IMR-90 (cell line): ENCODE measurements at regions not wholly inside any gene's neighbourhood (a gene's known extent, or its start where the extent isn't known, plus 50 kb on each side); places are given as distances from the start of the nearest gene placed in this dataset.

ENCODE experiments used
- ATAC-seq: fragments of 200-7000 bp; cut with Tn5 transposase; 2 replicates; pipeline ENCODE4 v1.9.1; 2020; ENCODE audit warnings: low read depth, mild to moderate bottlenecking, moderate library complexity
- BruUV-seq: library from RNA; stranded (reverse); fragments of 400-500 nt; replicated peaks from 2 replicates; lab custom pipeline; 2021; lab: Mats Ljungman, UMichigan
- CTCF ChIA-PET: fragments of 300-600 bp; formaldehyde crosslinking; extraction: SDS; loops from one replicate; lab custom pipeline; 2021; ENCODE audit warnings: antibody characterized with exemption; lab: Yijun Ruan, JAX
- POLR2A ChIA-PET: fragments of 300-600 bp; sonication (Branson Sonifier 250); formaldehyde crosslinking; loops from one replicate; lab custom pipeline; 2022; ENCODE audit warnings: antibody characterized with exemption; ENCODE audit not compliant: unreplicated experiment; lab: Charles Lee
- DNase-seq: peaks from one replicate; pipeline ENCODE4 v3.0.0; 2013
- H2AFZ ChIP-seq: replicated peaks from 2 replicates; pipeline ENCODE3; 2013; ENCODE audit warnings: low read length, mild to moderate bottlenecking; ENCODE audit not compliant: poor library complexity
- H2AK5ac ChIP-seq: 2 replicates; pipeline ENCODE4 v1.6.1; 2013; ENCODE audit warnings: low read depth, low read length, inconsistent platforms
- H2AK9ac ChIP-seq: replicated peaks from 2 replicates; pipeline ENCODE3; 2013; ENCODE audit warnings: mild to moderate bottlenecking, low read depth, low read length, moderate library complexity; ENCODE audit not compliant: poor library complexity
- H2BK120ac ChIP-seq: 2 replicates; pipeline ENCODE4 v1.6.1; 2013; ENCODE audit warnings: low read depth, low read length, inconsistent platforms
- H2BK15ac ChIP-seq: 3 replicates; pipeline ENCODE4 v1.6.1; 2013; ENCODE audit warnings: low read depth, low read length, inconsistent platforms
- H2BK20ac ChIP-seq: 2 replicates; pipeline ENCODE4 v1.6.1; 2013; ENCODE audit warnings: low read depth, mild to moderate bottlenecking, inconsistent platforms, low read length, moderate library complexity
- H2BK5ac ChIP-seq: 2 replicates; pipeline ENCODE4 v1.6.1; 2013; ENCODE audit warnings: mild to moderate bottlenecking, low read depth, low read length, inconsistent platforms; ENCODE audit not compliant: poor library complexity, severe bottlenecking
- H3K14ac ChIP-seq: replicated peaks from 2 replicates; pipeline ENCODE4 v1.6.1; 2013; ENCODE audit warnings: low read depth, low read length, inconsistent platforms
- H3K18ac ChIP-seq: 2 replicates; pipeline ENCODE4 v1.6.1; 2013; ENCODE audit warnings: low read depth, low read length, control low read depth
- H3K23ac ChIP-seq: 2 replicates; pipeline ENCODE4 v1.6.1; 2013; ENCODE audit warnings: low read depth, low read length, inconsistent platforms
- H3K27ac ChIP-seq: 2 replicates; pipeline ENCODE4 v1.5.1; 2013; ENCODE audit warnings: mild to moderate bottlenecking, control low read depth, low read length; ENCODE audit not compliant: insufficient read depth
- H3K27me3 ChIP-seq: 2 replicates; pipeline ENCODE4 v1.6.1; 2013; ENCODE audit warnings: low read length; ENCODE audit not compliant: control insufficient read depth, insufficient read depth
- H3K36me3 ChIP-seq: 2 replicates; pipeline ENCODE4 v1.6.1; 2013; ENCODE audit warnings: low read length, mixed read lengths; ENCODE audit not compliant: control insufficient read depth, insufficient read depth
- H3K4ac ChIP-seq: 2 replicates; pipeline ENCODE4 v1.6.1; 2013; ENCODE audit warnings: low read depth, low read length, inconsistent platforms
- H3K4me1 ChIP-seq: 2 replicates; pipeline ENCODE4 v1.6.1; 2013; ENCODE audit warnings: low read length, mixed read lengths; ENCODE audit not compliant: control insufficient read depth, insufficient read depth
- H3K4me2 ChIP-seq: 2 replicates; pipeline ENCODE4 v1.6.1; 2013; ENCODE audit warnings: low read depth, mild to moderate bottlenecking, control low read depth, low read length, moderate library complexity
- H3K4me3 ChIP-seq: 2 replicates; pipeline ENCODE4 v1.5.1; 2013; ENCODE audit warnings: low read depth, mild to moderate bottlenecking, control low read depth, low read length, moderate library complexity; ENCODE audit not compliant: insufficient read depth
- H3K56ac ChIP-seq: 2 replicates; pipeline ENCODE4 v1.6.1; 2013; ENCODE audit warnings: low read length, inconsistent platforms; ENCODE audit not compliant: insufficient read depth; ENCODE audit errors: extremely low read depth
- H3K79me1 ChIP-seq, 2 experiments: 2 replicates each; pipeline ENCODE4 v1.6.1; 2013; ENCODE audit warnings: low read length in 2 of 2, inconsistent platforms in 1 of 2, low read depth in 1 of 2
- H3K9ac ChIP-seq: 2 replicates; pipeline ENCODE4 v1.6.1; 2013; ENCODE audit warnings: low read depth, low read length, control low read depth
- H3K9me1 ChIP-seq: 2 replicates; pipeline ENCODE4 v1.6.1; 2013; ENCODE audit warnings: low read length, inconsistent platforms; ENCODE audit not compliant: insufficient read depth
- H3K9me3 ChIP-seq: 2 replicates; pipeline ENCODE4 v1.6.1; 2013; ENCODE audit warnings: low read length; ENCODE audit not compliant: control insufficient read depth, insufficient read depth
- H4K20me1 ChIP-seq: 2 replicates; pipeline ENCODE4 v1.6.1; 2013; ENCODE audit warnings: low read length, inconsistent platforms; ENCODE audit not compliant: insufficient read depth
- H4K5ac ChIP-seq: 2 replicates; pipeline ENCODE4 v1.6.1; 2013; ENCODE audit warnings: mild to moderate bottlenecking, low read depth, low read length, control low read depth
- H4K8ac ChIP-seq, 2 experiments: 2 replicates each; pipeline ENCODE4 v1.6.1; 2013; ENCODE audit warnings: low read depth in 2 of 2, low read length in 2 of 2, control low read depth in 1 of 2, inconsistent platforms in 1 of 2
- H4K91ac ChIP-seq: 2 replicates; pipeline ENCODE4 v1.6.1; 2013; ENCODE audit warnings: low read depth, low read length, inconsistent platforms; ENCODE audit not compliant: insufficient read depth
- BHLHE40 ChIP-seq: fragments of 150-350 bp; IDR thresholded peaks from 2 replicates; pipeline ENCODE4 v1.6.1; 2016; ENCODE audit warnings: mild to moderate bottlenecking, low read depth, low read length
- CEBPB ChIP-seq: IDR thresholded peaks from 2 replicates; pipeline ENCODE4 v1.6.1; 2012; ENCODE audit warnings: low read depth, low read length, improper control_type of control experiment
- CHD1 ChIP-seq: IDR thresholded peaks from 2 replicates; pipeline ENCODE4 v1.6.1; 2012; ENCODE audit warnings: low read depth, low read length, improper control_type of control experiment
- CTCF ChIP-seq: conservative IDR thresholded peaks from 2 replicates; pipeline ENCODE4 v1.5.1; 2012; ENCODE audit warnings: mild to moderate bottlenecking, low read depth, low read length, improper control_type of control experiment
- ELK1 ChIP-seq: fragments of 150-350 bp; IDR thresholded peaks from 2 replicates; pipeline ENCODE4 v1.6.1; 2016; ENCODE audit warnings: low read depth, mild to moderate bottlenecking, low read length, moderate library complexity, borderline replicate concordance
- FOS ChIP-seq: fragments of 150-350 bp; IDR thresholded peaks from 2 replicates; pipeline ENCODE4 v1.6.1; 2016; ENCODE audit warnings: low read depth, low read length
- MAFK ChIP-seq: IDR thresholded peaks from 2 replicates; pipeline ENCODE4 v1.6.1; 2012; ENCODE audit warnings: low read depth, low read length, improper control_type of control experiment
- MAZ ChIP-seq: IDR thresholded peaks from 2 replicates; pipeline ENCODE4 v1.6.1; 2012; ENCODE audit warnings: low read depth, mild to moderate bottlenecking, low read length, improper control_type of control experiment, moderate library complexity, borderline replicate concordance
- MXI1 ChIP-seq: IDR thresholded peaks from 2 replicates; pipeline ENCODE4 v1.6.1; 2012; ENCODE audit warnings: low read depth, mild to moderate bottlenecking, low read length, moderate library complexity, borderline replicate concordance
- NFE2L2 ChIP-seq: fragments of 150-350 bp; IDR thresholded peaks from 2 replicates; pipeline ENCODE4 v1.6.1; 2016; ENCODE audit warnings: low read depth, mild to moderate bottlenecking, low read length
- POLR2A ChIP-seq: IDR thresholded peaks from 2 replicates; pipeline ENCODE4 v1.6.1; 2012; ENCODE audit warnings: mild to moderate bottlenecking, low read depth, low read length
- RAD21 ChIP-seq: IDR thresholded peaks from 2 replicates; pipeline ENCODE4 v1.6.1; 2012; ENCODE audit warnings: low read length, improper control_type of control experiment
- RCOR1 ChIP-seq: IDR thresholded peaks from 2 replicates; pipeline ENCODE4 v1.6.1; 2012; ENCODE audit warnings: mild to moderate bottlenecking, low read length, improper control_type of control experiment; ENCODE audit not compliant: insufficient replicate concordance
- RFX5 ChIP-seq: IDR thresholded peaks from 2 replicates; pipeline ENCODE4 v1.8.0; 2012; ENCODE audit warnings: low read depth, mild to moderate bottlenecking, low read length, moderate library complexity
- SMC3 ChIP-seq: fragments of 150-350 bp; IDR thresholded peaks from 2 replicates; pipeline ENCODE4 v1.6.1; 2016; ENCODE audit warnings: low read depth, mild to moderate bottlenecking, antibody characterized with exemption, low read length, moderate library complexity
- WGBS, 2 experiments: methylation state at CpG; one replicate each; pipeline versions ENCODE4 v1.1.5 to v1.1.7; 2013; ENCODE audit warnings: missing lambda C conversion rate in 2 of 2; ENCODE audit not compliant: insufficient read length in 1 of 2; ENCODE audit errors: extremely low coverage in 2 of 2; 5-methylcytosine and 5-hydroxymethylcytosine counted together
- dilution Hi-C: fragments of 300-500 bp; cut with HindIII; formaldehyde crosslinking; loops from one replicate; pipeline ENCODE4 v1.14.3; 2018; ENCODE audit warnings: low sequenced_read_pairs; ENCODE audit not compliant: unreplicated experiment
- in situ Hi-C: fragments of 300-500 bp; cut with MboI; formaldehyde crosslinking; loops from 3 replicates; pipeline ENCODE4 v1.14.3; 2019; ENCODE audit warnings: low sequenced_read_pairs, inconsistent platforms, mixed read lengths
- intact Hi-C: fragments of 100-400 bp; cut with micrococcal nuclease; formaldehyde crosslinking; loops from 2 replicates; pipeline ENCODE4 v1.10.0; 2022
- TF ChIP-seq, protein P1 (sequence below): fragments of 150-350 bp; IDR thresholded peaks from 2 replicates; pipeline ENCODE4 v1.6.1; 2017; ENCODE audit warnings: mild to moderate bottlenecking, antibody characterized with exemption, low read length, low read depth

DNA sequence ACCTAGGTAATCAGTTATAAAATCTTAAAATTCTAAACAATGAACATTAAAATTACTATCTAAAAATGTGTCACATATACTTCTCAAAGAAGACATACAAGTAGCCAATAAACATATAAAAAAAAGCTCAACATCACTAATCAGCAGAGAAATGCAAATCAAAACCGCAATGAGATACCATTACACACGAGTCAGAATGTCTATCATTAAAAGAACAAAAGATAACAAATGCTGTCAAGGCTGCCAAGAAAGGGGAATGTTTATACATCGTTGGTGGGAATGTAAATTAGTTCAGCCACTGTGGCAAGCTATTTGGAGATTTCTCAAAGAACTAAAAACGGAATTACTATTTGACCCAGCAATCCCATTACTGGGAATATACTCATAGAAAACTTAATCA is 310.3 kb upstream of the EDNRB start:
- ChIA-PET POLR2A (no interaction called here), CTCF (interaction anchor here (1.3 kb wide), 1 partner anchor 12 kb away, joined by 3 read pairs; no protein-coding TSS in a partner anchor)
- no TSS peak for BruUV-seq
- no peak overlapping the region for H3K23ac ChIP-seq
- no peak overlapping the region for H2AK5ac ChIP-seq
- no peak overlapping the region for H2AFZ ChIP-seq
- no peaks in the 10 kb centered on the region for H3K4me1 ChIP-seq
- no peak overlapping the region for H3K4ac ChIP-seq
- ATAC-seq (no peak), DNase-seq (no peak)
- dilution Hi-C loops (no loop called here), intact Hi-C loops (no loop called here), in situ Hi-C loops (no loop called here)
- no peaks in the 10 kb centered on the region for H3K9me1 ChIP-seq
- no peak overlapping the region for H3K27ac ChIP-seq
- H3K14ac ChIP-seq = no peak overlapping the region
- H2BK15ac ChIP-seq = no peak overlapping the region
- no peaks in the 10 kb centered on the region for H3K79me1 ChIP-seq
- no peak overlapping the region for H3K4me3 ChIP-seq
- H2BK120ac ChIP-seq = no peak overlapping the region
- H4K8ac ChIP-seq = no peak overlapping the region
- H3K18ac ChIP-seq = no peak overlapping the region
- WGBS, 2 experiments = no CpG with 5 or more reads among the region's 4 CpGs
- peaks cover 2% of the 10 kb centered on the region; the same call in 1 of the 2 replicates for H3K27me3 ChIP-seq
- no peak overlapping the region for H2BK5ac ChIP-seq
- TF ChIP-seq FOS (no peak), CEBPB (no peak), CHD1 (no peak), SMC3 (no peak), RCOR1 (no peak), BHLHE40 (no peak), NFE2L2 (no peak), CTCF (no peak), ELK1 (no peak), MAFK (no peak), MXI1 (no peak), RAD21 (no peak), MAZ (no peak), RFX5 (no peak), POLR2A (no peak)
- TF ChIP-seq, protein P1, sequence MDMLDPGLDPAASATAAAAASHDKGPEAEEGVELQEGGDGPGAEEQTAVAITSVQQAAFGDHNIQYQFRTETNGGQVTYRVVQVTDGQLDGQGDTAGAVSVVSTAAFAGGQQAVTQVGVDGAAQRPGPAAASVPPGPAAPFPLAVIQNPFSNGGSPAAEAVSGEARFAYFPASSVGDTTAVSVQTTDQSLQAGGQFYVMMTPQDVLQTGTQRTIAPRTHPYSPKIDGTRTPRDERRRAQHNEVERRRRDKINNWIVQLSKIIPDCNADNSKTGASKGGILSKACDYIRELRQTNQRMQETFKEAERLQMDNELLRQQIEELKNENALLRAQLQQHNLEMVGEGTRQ = no peak
- no peak overlapping the region for H2BK20ac ChIP-seq
- no peak overlapping the region for H3K4me2 ChIP-seq
- H4K5ac ChIP-seq = no peak overlapping the region
- no peak overlapping the region for H2AK9ac ChIP-seq
- no peaks in the 10 kb centered on the region for H3K9me3 ChIP-seq
- H4K20me1 ChIP-seq = no peaks in the 10 kb centered on the region
- no peak overlapping the region for H3K9ac ChIP-seq
- no peaks in the 10 kb centered on the region for H3K36me3 ChIP-seq
- no peak overlapping the region for H4K91ac ChIP-seq
- no peak overlapping the region for H3K56ac ChIP-seq
